Keratinocyte (primary cell): ENCODE measurements at regions not wholly inside any gene's neighbourhood (a gene's known extent, or its start where the extent isn't known, plus 50 kb on each side); places are given as distances from the start of the nearest gene placed in this dataset.

ENCODE experiments used
- EZH2 ChIP-seq: IDR thresholded peaks from one replicate; pipeline ENCODE4 v1.6.1; 2012; ENCODE audit warnings: inconsistent platforms, mild to moderate bottlenecking, low read length, moderate library complexity
- TF ChIP-seq, protein P1 (sequence below), 3 experiments: IDR thresholded peaks in 1 of 3; conservative IDR thresholded peaks in 1 of 3; optimal IDR thresholded peaks in 1 of 3; 2 replicates in 2 of 3; 3 replicates in 1 of 3; pipeline versions ENCODE3 to v1.5.1; 2011; ENCODE audit warnings: low read length in 3 of 3, mild to moderate bottlenecking in 3 of 3, moderate library complexity in 2 of 3, control low read depth in 1 of 3, inconsistent platforms in 1 of 3; ENCODE audit not compliant: insufficient read depth in 2 of 3; ENCODE audit errors: extremely low read depth in 1 of 3

- no peak for TF ChIP-seq EZH2
- TF ChIP-seq, protein P1, sequence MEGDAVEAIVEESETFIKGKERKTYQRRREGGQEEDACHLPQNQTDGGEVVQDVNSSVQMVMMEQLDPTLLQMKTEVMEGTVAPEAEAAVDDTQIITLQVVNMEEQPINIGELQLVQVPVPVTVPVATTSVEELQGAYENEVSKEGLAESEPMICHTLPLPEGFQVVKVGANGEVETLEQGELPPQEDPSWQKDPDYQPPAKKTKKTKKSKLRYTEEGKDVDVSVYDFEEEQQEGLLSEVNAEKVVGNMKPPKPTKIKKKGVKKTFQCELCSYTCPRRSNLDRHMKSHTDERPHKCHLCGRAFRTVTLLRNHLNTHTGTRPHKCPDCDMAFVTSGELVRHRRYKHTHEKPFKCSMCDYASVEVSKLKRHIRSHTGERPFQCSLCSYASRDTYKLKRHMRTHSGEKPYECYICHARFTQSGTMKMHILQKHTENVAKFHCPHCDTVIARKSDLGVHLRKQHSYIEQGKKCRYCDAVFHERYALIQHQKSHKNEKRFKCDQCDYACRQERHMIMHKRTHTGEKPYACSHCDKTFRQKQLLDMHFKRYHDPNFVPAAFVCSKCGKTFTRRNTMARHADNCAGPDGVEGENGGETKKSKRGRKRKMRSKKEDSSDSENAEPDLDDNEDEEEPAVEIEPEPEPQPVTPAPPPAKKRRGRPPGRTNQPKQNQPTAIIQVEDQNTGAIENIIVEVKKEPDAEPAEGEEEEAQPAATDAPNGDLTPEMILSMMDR (optimal IDR thresholded peaks at IDR 0.05 in 1 of 3, IDR thresholded peaks at IDR 0.05 in 1 of 3, conservative IDR thresholded peaks at IDR 0.05 in 1 of 3; ENCODE audit: extremely low read depth in 1 of 3, insufficient read depth in 2 of 3, low read length in 3 of 3) = no peak
Observed at GRCh38 chr16:22757202-22757601, 56.8 kb upstream of the HS3ST2 start.
